ENCODE measurements at regions not wholly inside any gene's neighbourhood (a gene's known extent, or its start where the extent isn't known, plus 50 kb on each side); places are given as distances from the start of the nearest gene placed in this dataset.

DNA sequence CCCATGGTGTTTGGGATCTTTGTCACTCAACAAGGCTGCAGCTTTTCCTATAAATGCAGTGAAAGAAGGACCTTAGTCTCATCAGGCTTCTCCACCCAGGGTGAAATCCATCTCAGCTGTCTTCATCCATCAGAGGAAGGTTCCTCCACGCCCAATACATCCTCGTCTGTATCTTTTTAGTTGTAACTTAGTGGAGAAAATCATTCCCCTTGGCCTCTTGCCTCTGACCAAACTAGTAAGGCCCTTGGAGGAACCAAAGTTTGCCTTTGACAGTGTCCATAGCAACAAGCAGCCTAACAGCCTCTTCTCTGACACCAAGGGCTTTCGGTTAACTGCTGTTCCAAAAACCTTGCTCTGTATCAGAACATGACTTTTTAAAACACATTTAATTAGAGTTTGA, 230.3 kb upstream of the ECI2 start:
- TF ChIP-seq POLR2AphosphoS5 (IDR thresholded peaks at IDR 0.05; ENCODE audit: low read depth, low read length) (no peak), CTCF (IDR thresholded peaks at IDR 0.05) (no peak)

Measured in Panc1 (cell line).